Transverse colon (tissue), 4 donors: ENCODE measurements at regions not wholly inside any gene's neighbourhood (a gene's known extent, or its start where the extent isn't known, plus 50 kb on each side); places are given as distances from the start of the nearest gene placed in this dataset.

Experiments used
- DNase-seq: peaks from one replicate; pipeline ENCODE4 v3.0.0-alpha.2; 2019
- H3K27ac ChIP-seq, 4 donors: fragments of 200-600 bp; sonication (generic); 2 replicates each; pipeline ENCODE4 v1.5.1; 2016 to 2018; ENCODE audit warnings: inconsistent platforms in 4 of 4
- H3K27me3 ChIP-seq: fragments of 200-600 bp; sonication (generic); 2 replicates; pipeline ENCODE4 v1.5.1; 2017; ENCODE audit warnings: inconsistent platforms
- H3K36me3 ChIP-seq, 4 donors: fragments of 200-600 bp; sonication (generic); 2 replicates each; pipeline ENCODE4 v1.5.1; 2017 to 2019; ENCODE audit warnings: inconsistent platforms in 4 of 4
- H3K4me1 ChIP-seq, 4 donors: fragments of 200-600 bp; sonication (generic); 2 replicates each; pipeline ENCODE4 v1.5.1; 2017 to 2020; ENCODE audit warnings: inconsistent platforms in 4 of 4
- H3K4me3 ChIP-seq, 4 donors: fragments of 200-600 bp; sonication (generic); 1 replicate in 1 of 4; 2 replicates in 3 of 4; pipeline versions ENCODE4 v1.5.1 to v1.6.1; 2017 to 2019; ENCODE audit warnings: inconsistent platforms in 4 of 4
- H3K9me3 ChIP-seq, 2 donors: fragments of 200-600 bp; sonication (generic); 2 replicates each; pipeline ENCODE4 v1.5.1; 2017 to 2019; ENCODE audit warnings: inconsistent platforms in 2 of 2
- CTCF ChIP-seq, 5 experiments: fragments of 200-600 bp in 3 of 5; fragments of 450-650 bp in 2 of 5; sonication (generic) in 3 of 5; IDR thresholded peaks; 1 replicate in 2 of 5; 2 replicates in 3 of 5; pipeline ENCODE4 v1.5.1; 2016 to 2017; ENCODE audit warnings: antibody characterized with exemption in 5 of 5, inconsistent platforms in 3 of 5, mild to moderate bottlenecking in 2 of 5, moderate library complexity in 1 of 5
- EP300 ChIP-seq: sonication (generic); formaldehyde crosslinking; IDR thresholded peaks from one replicate; pipeline ENCODE4 v1.6.1; 2017; ENCODE audit warnings: antibody characterized with exemption, low read depth
- POLR2A ChIP-seq: fragments of 450-650 bp; IDR thresholded peaks from one replicate; pipeline ENCODE4 v1.6.1; 2016; ENCODE audit warnings: antibody characterized with exemption, mild to moderate bottlenecking, moderate library complexity
- POLR2AphosphoS5 ChIP-seq, 3 donors: sonication (generic); formaldehyde crosslinking; IDR thresholded peaks; one replicate each; pipeline ENCODE4 v1.6.1; 2016; ENCODE audit warnings: antibody characterized with exemption in 3 of 3
- WGBS, 2 donors: methylation state at CpG; one replicate each; pipeline ENCODE4 v1.1.5; 2018; ENCODE audit warnings: low coverage in 1 of 2; 5-methylcytosine and 5-hydroxymethylcytosine counted together
- in situ Hi-C, 4 donors: fragments of 200-750 bp; cut with MboI; loops; one replicate each; pipeline versions ENCODE4 v1.15.0 to v1.15.1; 2017; ENCODE audit warnings: low sequenced_read_pairs in 3 of 4, low pct_ligation_motif_present in 1 of 4, low pct_unique_long_range_greater_than_20kb in 1 of 4
- intact Hi-C: fragments of 100-400 bp; cut with DNase I; formaldehyde crosslinking; loops from one replicate; pipeline ENCODE4 v1.15.1; 2023; ENCODE audit warnings: low total_unique reads

- no peak for DNase-seq
- peaks cover 3% of the 10 kb centered on the region for H3K27me3 ChIP-seq
Measured at GRCh38 chr10:78751716-78752115, 317.1 kb upstream of the ZMIZ1 start.

GRCh38 chr10:78752221-78752620, 316.5 kb upstream of the ZMIZ1 start:
- in situ Hi-C loops = no loop called here
- intact Hi-C loops = no loop called here
- no peak for DNase-seq

More at GRCh38 chr10:78751716-78752115, 317.1 kb upstream of the ZMIZ1 start:
- intact Hi-C loops (no loop called here), in situ Hi-C loops (no loop called here)
- TF ChIP-seq POLR2AphosphoS5 (IDR thresholded peaks at IDR 0.05) = no peak
- TF ChIP-seq POLR2A = no peak
- TF ChIP-seq EP300 = no peak
- TF ChIP-seq CTCF (IDR thresholded peaks at IDR 0.05) = no peak
- peaks cover 0 to 5% (median 2%) of the 10 kb centered on the region in 4 donors for H3K4me1 ChIP-seq
- 90 to 100% methylated on average over 1 to 9 of the region's 9 CpGs for WGBS, 2 donors
- H3K27ac ChIP-seq = no peak overlapping the region
- H3K4me3 ChIP-seq = no peak overlapping the region
- H3K9me3 ChIP-seq = no peaks in the 10 kb centered on the region
- H3K36me3 ChIP-seq = no peaks in the 10 kb centered on the region

GRCh38 chr10:78752708-78753107, 316.1 kb upstream of the ZMIZ1 start:
- Histone ChIP-seq H3K27ac (no peak overlapping the region), H3K4me3 (no peak overlapping the region), H3K36me3 (no peaks in the 10 kb centered on the region), H3K4me1 (peaks cover 0 to 15% (median 8%) of the 10 kb centered on the region in 4 donors), H3K27me3 (peaks cover 3% of the 10 kb centered on the region), H3K9me3 (no peaks in the 10 kb centered on the region)
- 67 to 85% methylated on average over 4 of the region's 4 CpGs for WGBS, 2 donors
- TF ChIP-seq POLR2AphosphoS5 (IDR thresholded peaks at IDR 0.05) (no peak), POLR2A (no peak), CTCF (IDR thresholded peaks at IDR 0.05) (no peak), EP300 (no peak)
- in situ Hi-C loops (no loop called here), intact Hi-C loops (no loop called here)
- DNase-seq = no peak

More at GRCh38 chr10:78752221-78752620, 316.5 kb upstream of the ZMIZ1 start:
- Histone ChIP-seq H3K9me3 (no peaks in the 10 kb centered on the region), H3K36me3 (no peaks in the 10 kb centered on the region), H3K4me3 (no peak overlapping the region), H3K27me3 (peaks cover 3% of the 10 kb centered on the region), H3K4me1 (peaks cover 0 to 10% (median 5%) of the 10 kb centered on the region in 4 donors), H3K27ac (no peak overlapping the region)
- TF ChIP-seq POLR2AphosphoS5 (IDR thresholded peaks at IDR 0.05) = no peak
- no peak for TF ChIP-seq POLR2A
- no peak for TF ChIP-seq CTCF (IDR thresholded peaks at IDR 0.05)
- no peak for TF ChIP-seq EP300
- 50 to 84% methylated on average over 1 to 3 of the region's 3 CpGs for WGBS, 2 donors

- WGBS, 2 donors = 58 to 79% methylated on average over 5 to 11 of the region's 11 CpGs
Measured at GRCh38 chr10:78754269-78755062, 314.3 kb upstream of the ZMIZ1 start.

More at GRCh38 chr10:78754269-78755062, 314.3 kb upstream of the ZMIZ1 start:
- intact Hi-C loops = no loop called here
- Histone ChIP-seq H3K27me3 (peaks cover 3% of the 10 kb centered on the region), H3K4me1 (peaks cover 0 to 15% (median 9%) of the 10 kb centered on the region in 4 donors), H3K4me3 (no peak overlapping the region), H3K36me3 (no peaks in the 10 kb centered on the region), H3K27ac (no peak overlapping the region), H3K9me3 (no peaks in the 10 kb centered on the region)
- no peak for TF ChIP-seq CTCF (IDR thresholded peaks at IDR 0.05)
- no peak for TF ChIP-seq POLR2A
- TF ChIP-seq POLR2AphosphoS5 (IDR thresholded peaks at IDR 0.05) = no peak
- no peak for TF ChIP-seq EP300
- in situ Hi-C loops = no loop called here
- DNase-seq = no peak
